GM12864 (cell line): ENCODE measurements at regions not wholly inside any gene's neighbourhood (a gene's known extent, or its start where the extent isn't known, plus 50 kb on each side); places are given as distances from the start of the nearest gene placed in this dataset.

Experiments used
- DNase-seq: peaks from one replicate; pipeline ENCODE4 v3.0.0-alpha.2; 2011; ENCODE audit warnings: low read depth
- H3K4me3 ChIP-seq: 2 replicates; pipeline ENCODE4 v1.5.1; 2011; ENCODE audit warnings: mild to moderate bottlenecking, low read depth, low read length, control low read depth
- CTCF ChIP-seq: IDR thresholded peaks from 2 replicates; pipeline ENCODE4 v1.5.1; 2011; ENCODE audit warnings: low read depth, mild to moderate bottlenecking, moderate library complexity, low read length, control low read depth, inconsistent platforms; ENCODE audit errors: missing control alignments

DNA sequence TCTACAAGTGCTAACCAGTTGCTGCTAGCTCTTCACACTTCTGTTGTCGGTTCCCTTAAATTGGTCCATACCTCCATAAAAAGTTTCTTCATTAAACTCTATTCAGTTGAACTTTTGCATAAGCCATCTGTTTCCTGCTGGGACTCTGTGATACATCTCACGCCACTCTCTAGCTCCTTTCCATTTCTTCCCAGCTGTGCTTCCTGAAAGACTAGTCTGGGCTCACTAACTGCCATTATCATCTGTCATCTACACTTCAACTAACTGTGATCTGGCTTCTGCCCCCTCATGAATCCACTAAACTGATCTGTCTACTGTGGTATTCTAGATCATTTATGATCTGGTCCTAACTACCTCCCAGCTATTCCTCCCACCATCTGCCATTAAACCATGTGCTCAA is 78.3 kb downstream of the ELAPOR2 start:
- no peak overlapping the region for H3K4me3 ChIP-seq
- TF ChIP-seq CTCF: no peak
- DNase-seq: no peak

DNA sequence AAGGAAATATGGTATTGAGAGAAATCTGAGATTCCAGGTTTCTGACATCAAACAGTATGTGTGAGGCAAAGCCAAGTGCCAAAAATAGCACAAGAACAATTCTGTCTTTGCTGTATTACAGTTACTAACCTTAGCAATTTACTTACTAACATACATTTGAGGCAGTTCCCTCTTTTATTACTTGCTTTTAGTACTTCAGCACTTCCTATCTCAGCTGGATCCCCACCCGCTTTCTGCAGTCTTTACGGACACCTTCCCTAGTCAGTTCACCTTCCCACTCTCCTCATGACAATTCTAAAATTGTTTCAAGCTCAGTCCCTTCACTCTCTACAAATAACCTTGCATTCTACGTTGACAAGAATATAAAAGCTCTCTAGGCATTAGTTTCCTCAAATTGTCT is 79.2 kb downstream of the ELAPOR2 start:
- no peak overlapping the region for H3K4me3 ChIP-seq
- no peak for TF ChIP-seq CTCF
- DNase-seq: no peak

DNA sequence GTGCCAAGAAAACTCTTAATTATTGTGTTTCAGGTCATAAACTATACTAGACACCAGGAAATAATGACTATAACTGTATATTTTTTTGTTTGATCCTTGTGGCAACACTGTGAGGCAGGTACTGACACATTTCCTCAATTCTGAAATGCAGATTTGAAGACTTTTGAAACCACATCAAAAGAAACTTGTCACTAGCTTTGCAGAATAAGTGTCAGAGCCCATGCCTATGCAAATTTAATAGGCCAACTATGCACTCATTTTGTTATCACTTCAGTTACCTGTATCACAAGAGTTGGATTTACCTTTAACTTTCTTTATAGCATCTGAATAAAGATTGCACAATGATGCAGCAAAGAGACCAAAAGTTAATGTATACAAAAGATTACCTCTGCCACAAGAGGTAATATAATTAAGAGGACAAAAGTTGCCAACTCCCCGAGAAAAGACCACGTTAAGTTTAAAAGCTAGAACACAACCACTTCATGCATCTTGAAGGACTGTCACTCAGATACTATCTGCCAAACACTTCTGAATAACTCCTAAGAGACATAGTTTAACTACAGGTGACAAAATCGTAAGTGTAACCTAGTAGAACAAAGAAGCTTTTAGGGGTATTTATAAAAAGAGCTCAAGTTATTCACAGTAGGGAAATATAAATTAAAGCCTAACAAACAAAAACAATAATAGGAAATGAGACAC is 80.5 kb downstream of the ELAPOR2 start:
- no peak for TF ChIP-seq CTCF
- peak; percentile 38 for DNase-seq
- H3K4me3 ChIP-seq: no peak overlapping the region

DNA sequence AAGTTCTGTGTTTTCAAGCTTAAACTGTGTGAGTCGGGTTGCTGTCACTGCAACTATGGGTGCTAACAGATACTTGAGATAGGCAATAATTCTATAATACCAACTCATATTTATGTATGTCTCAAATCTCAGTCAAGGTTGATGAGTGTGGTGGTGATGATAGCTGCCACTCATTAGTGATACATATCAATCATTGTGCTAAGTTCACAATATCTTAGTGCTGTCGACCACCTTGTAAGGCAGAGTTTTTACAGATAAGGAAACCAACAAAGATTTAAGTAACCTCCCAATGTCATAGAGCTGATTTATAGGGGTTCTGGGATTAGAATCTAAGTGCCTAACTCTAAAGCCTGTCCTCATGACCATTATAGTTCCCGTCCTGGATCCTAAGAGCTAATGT is 82.5 kb downstream of the ELAPOR2 start:
- DNase-seq: no peak
- TF ChIP-seq CTCF: no peak
- H3K4me3 ChIP-seq: no peak overlapping the region

DNA sequence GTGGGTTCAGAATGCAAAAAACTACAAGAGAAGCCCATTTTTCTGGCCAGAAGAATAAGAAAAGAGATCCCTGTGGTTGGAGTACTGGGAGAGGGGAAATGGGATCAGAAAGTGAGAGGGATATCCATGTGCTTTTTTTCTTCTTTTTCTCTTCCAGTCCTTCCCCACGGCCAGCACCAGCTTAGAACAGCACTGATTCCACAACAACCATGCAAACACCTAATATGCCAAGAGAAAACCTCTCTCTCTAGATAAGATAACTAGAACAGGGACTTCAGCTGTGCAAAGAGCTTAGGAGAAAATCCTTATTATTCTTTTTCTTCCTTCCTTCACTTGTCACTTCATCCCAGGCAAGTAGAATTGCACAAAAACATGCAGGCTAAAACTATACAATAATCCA is 83.5 kb downstream of the ELAPOR2 start:
- H3K4me3 ChIP-seq: no peak overlapping the region
- no peak for DNase-seq
- TF ChIP-seq CTCF: no peak

DNA sequence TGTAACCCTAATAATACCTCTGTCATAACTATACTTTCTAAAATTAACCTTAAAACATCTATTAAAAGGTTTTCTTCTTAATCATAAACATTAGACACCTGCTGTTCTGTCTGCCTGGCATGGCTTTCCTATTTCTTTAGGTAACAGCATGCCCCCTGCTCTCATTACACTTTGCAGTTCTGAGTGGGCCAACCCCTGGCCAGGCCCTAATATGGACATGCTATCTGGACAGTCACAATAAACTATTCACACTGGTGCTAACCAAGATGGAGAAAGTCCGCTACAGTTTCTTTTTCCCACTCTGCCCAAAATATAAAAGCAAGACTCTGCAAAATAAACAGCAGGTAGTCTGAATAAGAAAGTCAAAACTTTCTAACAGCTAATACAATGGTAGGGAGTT is 84.0 kb downstream of the ELAPOR2 start:
- no peak for DNase-seq
- H3K4me3 ChIP-seq: no peak overlapping the region
- TF ChIP-seq CTCF: no peak

GRCh38 chr7:86972072-86972471 is 87.4 kb downstream of the ELAPOR2 start:
- no peak for DNase-seq
- TF ChIP-seq CTCF: no peak
- no peak overlapping the region for H3K4me3 ChIP-seq
